HepG2 (cell line): ENCODE measurements at regions not wholly inside any gene's neighbourhood (a gene's known extent, or its start where the extent isn't known, plus 50 kb on each side); places are given as distances from the start of the nearest gene placed in this dataset.

ENCODE experiments used
- ATAC-seq: fragments of 200-7000 bp; cut with Tn5 transposase; 3 replicates; pipeline ENCODE4 v1.9.1; 2020; ENCODE audit warnings: mild to moderate bottlenecking, moderate library complexity
- BruUV-seq: library from RNA; stranded (reverse); fragments of 400-500 nt; replicated peaks from 2 replicates; lab custom pipeline; 2021; lab: Mats Ljungman, UMichigan
- CTCF ChIA-PET: fragments of 300-600 bp; formaldehyde crosslinking; extraction: SDS; loops from one replicate; lab custom pipeline; 2021; ENCODE audit warnings: low total read pairs, inconsistent platforms, low intra/inter-chr PET ratio; lab: Yijun Ruan, JAX
- POLR2A ChIA-PET: fragments of 350-600 bp; sonication (Branson Sonifier 250); formaldehyde crosslinking; loops from one replicate; lab custom pipeline; 2020; ENCODE audit warnings: antibody characterized with exemption, inconsistent platforms; lab: Yijun Ruan, JAX
- DNase-seq: peaks from one replicate; pipeline ENCODE4 v3.0.0-alpha.2; 2015; ENCODE audit warnings: low spot score
- FAIRE-seq: peaks from 3 replicates; lab custom pipeline; 2011; peaks lifted over from hg19 to GRCh38; lab: Jason Lieb, UNC
- H2AFZ ChIP-seq: one replicate; pipeline ENCODE4 v1.6.1; 2011; ENCODE audit warnings: low read length, inconsistent platforms
- H3K27ac ChIP-seq: fragments of 300-600 bp; 3 replicates; pipeline ENCODE4 v1.8.0; 2011; ENCODE audit warnings: mixed run types, mild to moderate bottlenecking, mixed read lengths, low read length, inconsistent platforms; ENCODE audit not compliant: insufficient read depth; ENCODE audit errors: extremely low read length
- H3K27me3 ChIP-seq, 2 experiments: fragments of 200-600 bp in 1 of 2; 2 replicates in 1 of 2; 3 replicates in 1 of 2; pipeline versions ENCODE4 v1.6.0 to v1.8.0; 2011; ENCODE audit warnings: low read length in 2 of 2, mild to moderate bottlenecking in 2 of 2, moderate library complexity in 2 of 2, inconsistent platforms in 1 of 2; ENCODE audit not compliant: insufficient read depth in 2 of 2, control insufficient read depth in 1 of 2
- H3K36me3 ChIP-seq, 2 experiments: fragments of 200-600 bp in 1 of 2; replicated peaks in 1 of 2; 2 replicates in 1 of 2; 3 replicates in 1 of 2; pipeline versions ENCODE4 v1.5.1 to v1.8.0; 2011; ENCODE audit warnings: low read length in 2 of 2, inconsistent platforms in 1 of 2; ENCODE audit not compliant: insufficient read depth in 2 of 2, control insufficient read depth in 1 of 2
- H3K4me1 ChIP-seq: 2 replicates; pipeline ENCODE4 v1.5.1; 2012; ENCODE audit warnings: low read length, inconsistent platforms; ENCODE audit not compliant: insufficient read depth
- H3K4me2 ChIP-seq: 2 replicates; pipeline ENCODE4 v1.6.0; 2011; ENCODE audit warnings: low read depth, low read length, inconsistent platforms
- H3K4me3 ChIP-seq, 3 experiments: fragments of 200-600 bp in 1 of 3; sonication (generic), shearing (Covaris generic) in 1 of 3; replicated peaks in 1 of 3; 2 replicates each; pipeline ENCODE4 v1.5.1; 2011 to 2016; ENCODE audit warnings: low read length in 3 of 3, inconsistent platforms in 2 of 3, low read depth in 2 of 3, mild to moderate bottlenecking in 2 of 3, control low read depth in 1 of 3, mixed read lengths in 1 of 3; ENCODE audit not compliant: insufficient read depth in 1 of 3
- H3K79me2 ChIP-seq: one replicate; pipeline ENCODE4 v1.6.1; 2011; ENCODE audit warnings: low read length, inconsistent platforms; ENCODE audit not compliant: insufficient read depth
- H3K9ac ChIP-seq: 2 replicates; pipeline ENCODE4 v1.6.0; 2011; ENCODE audit warnings: mild to moderate bottlenecking, low read depth, low read length, inconsistent platforms; ENCODE audit not compliant: insufficient read depth
- H3K9me3 ChIP-seq: 2 replicates; pipeline ENCODE4 v1.5.1; 2012; ENCODE audit warnings: mild to moderate bottlenecking, low read length
- H4K20me1 ChIP-seq: 2 replicates; pipeline ENCODE4 v1.6.0; 2011; ENCODE audit warnings: inconsistent platforms, mild to moderate bottlenecking, low read length, moderate library complexity; ENCODE audit not compliant: insufficient read depth
- MAFK ChIP-seq, 2 experiments: IDR thresholded peaks in 1 of 2; conservative IDR thresholded peaks in 1 of 2; 2 replicates each; pipeline ENCODE4 v1.6.1; 2011; ENCODE audit warnings: improper control_type of control experiment in 2 of 2, low read length in 2 of 2
- MTF1 ChIP-seq: sonication (generic); formaldehyde crosslinking; IDR thresholded peaks from 2 replicates; pipeline ENCODE4 v1.5.0; 2020; ENCODE audit warnings: missing genetic modification reagents
- NR0B2 ChIP-seq: sonication (generic); formaldehyde crosslinking; IDR thresholded peaks from 2 replicates; pipeline ENCODE4 v1.4.0; 2020; ENCODE audit warnings: mild to moderate bottlenecking, missing genetic modification reagents
- ZBTB49 ChIP-seq: sonication (generic); formaldehyde crosslinking; IDR thresholded peaks from 2 replicates; pipeline ENCODE4 v1.4.0; 2020; ENCODE audit warnings: missing genetic modification reagents, borderline replicate concordance
- ZNF225 ChIP-seq: sonication (generic); formaldehyde crosslinking; IDR thresholded peaks from 2 replicates; pipeline ENCODE4 v1.4.0; 2020; ENCODE audit warnings: mild to moderate bottlenecking, missing genetic modification reagents
- WGBS: methylation state at CpG from one replicate; pipeline ENCODE4 v1.1.6; 2017; ENCODE audit warnings: low lambda C conversion rate; 5-methylcytosine and 5-hydroxymethylcytosine counted together
- in situ Hi-C: cut with HindIII; loops from 2 replicates; pipeline ENCODE4 v1.10.0; 2017; ENCODE audit warnings: low pct_unique_long_range_greater_than_20kb; ENCODE audit not compliant: extremely low pct_ligation_motif_present
- intact Hi-C: fragments of 100-400 bp; cut with micrococcal nuclease; formaldehyde crosslinking; loops from one replicate; pipeline ENCODE4 v1.10.0; 2022; ENCODE audit not compliant: unreplicated experiment

GRCh38 chr1:94641990-94642389, 100.4 kb upstream of the F3 start (continued):
- TF ChIP-seq ZBTB49 (CRISPR knock-in tag) (no peak), ZNF225 (CRISPR knock-in tag) (no peak), NR0B2 (no peak)

GRCh38 chr1:94640125-94640524, 98.6 kb upstream of the F3 start:
- no peak for ATAC-seq
- CTCF ChIA-PET = no interaction called here
- 81% methylated on average over 2 of the region's 2 CpGs for WGBS
- Histone ChIP-seq H2AFZ (no peak overlapping the region), H3K9ac (no peak overlapping the region), H3K27me3 (no peaks in the 10 kb centered on the region), H3K4me2 (no peak overlapping the region), H3K4me3 (no peak overlapping the region), H3K4me1 (no peaks in the 10 kb centered on the region), H3K79me2 (no peaks in the 10 kb centered on the region), H4K20me1 (no peaks in the 10 kb centered on the region), H3K9me3 (no peaks in the 10 kb centered on the region), H3K27ac (no peak overlapping the region), H3K36me3 (no peaks in the 10 kb centered on the region)
- in situ Hi-C loops = no loop called here
- no peak for FAIRE-seq
- no TSS peak for BruUV-seq
- DNase-seq = no peak
- POLR2A ChIA-PET = no interaction called here
- TF ChIP-seq MTF1 (no peak), MAFK (conservative IDR thresholded peaks at IDR 0.05 in 1 of 2, IDR thresholded peaks at IDR 0.05 in 1 of 2; ENCODE audit: low read length in 2 of 2) (peak in 1 of 2 experiments; percentile 51; a peak in 2 of 4 replicates)
- TF ChIP-seq, all 625 proteins: peak for 1
- intact Hi-C loops = no loop called here
